Activated B cell treated with CpG ODN at 0.5 μM for 24 hours (primary cell): ENCODE measurements at regions not wholly inside any gene's neighbourhood (a gene's known extent, or its start where the extent isn't known, plus 50 kb on each side); places are given as distances from the start of the nearest gene placed in this dataset.

ENCODE experiments used
- ATAC-seq: fragments of 200-7000 bp; cut with Tn5 transposase; one replicate; pipeline ENCODE4 v1.10.0; 2021; ENCODE audit warnings: low read depth, mild to moderate bottlenecking, moderate library complexity
- CTCF ChIA-PET: fragments of 350-600 bp; sonication (Branson Sonifier 250); formaldehyde crosslinking; loops from one replicate; lab custom pipeline; 2021; ENCODE audit warnings: antibody characterized with exemption; lab: Charles Lee
- POLR2A ChIA-PET: fragments of 350-600 bp; sonication (Branson Sonifier 250); formaldehyde crosslinking; loops from one replicate; lab custom pipeline; 2021; ENCODE audit warnings: antibody characterized with exemption; lab: Charles Lee
- DNase-seq: peaks from one replicate; pipeline ENCODE4 v3.0.0; 2022
- H3K27ac Mint-ChIP-seq: one replicate; pipeline ENCODE4 v1.8.0; 2020; ENCODE audit warnings: mixed read lengths
- H3K27me3 Mint-ChIP-seq: one replicate; pipeline ENCODE4 v1.8.0; 2021; ENCODE audit warnings: mixed read lengths
- H3K36me3 Mint-ChIP-seq: one replicate; pipeline ENCODE4 v1.8.0; 2021; ENCODE audit warnings: low read depth, mixed read lengths
- H3K4me1 Mint-ChIP-seq: one replicate; pipeline ENCODE4 v1.8.0; 2021; ENCODE audit warnings: mixed read lengths
- H3K4me3 Mint-ChIP-seq: one replicate; pipeline ENCODE4 v1.8.0; 2020; ENCODE audit warnings: mild to moderate bottlenecking, mixed read lengths
- H3K9me3 Mint-ChIP-seq: one replicate; pipeline ENCODE4 v1.8.0; 2020; ENCODE audit warnings: mixed read lengths
- intact Hi-C: fragments of 100-400 bp; cut with micrococcal nuclease; formaldehyde crosslinking; loops from one replicate; pipeline ENCODE4 v1.15.1; 2024
- TF ChIP-seq, protein P1 (sequence below): fragments of 200-600 bp; IDR thresholded peaks from one replicate; pipeline ENCODE4 v1.8.0; 2022; ENCODE audit warnings: antibody characterized with exemption, mild to moderate bottlenecking

DNA sequence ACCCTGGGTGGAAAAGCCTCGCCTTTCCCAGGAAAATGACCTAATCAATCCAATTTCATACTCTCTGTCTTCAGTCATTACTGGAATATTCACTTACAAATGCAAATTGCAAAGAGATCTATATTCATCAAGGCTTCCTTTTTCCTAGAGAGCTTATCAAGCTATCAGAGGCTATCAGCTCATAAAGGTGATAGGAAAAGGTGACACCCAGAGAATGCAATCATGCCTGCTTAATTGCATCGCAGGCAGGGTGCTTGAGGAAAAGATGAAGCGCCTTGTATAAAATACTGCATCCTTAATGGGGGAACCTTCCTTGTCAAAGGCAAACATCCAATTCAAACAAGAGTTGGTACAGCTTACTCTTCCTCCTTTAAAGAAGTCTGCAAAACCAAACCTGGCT is 59.7 kb downstream of the SHANK2 start:
- ATAC-seq (no peak), DNase-seq (no peak)
- POLR2A ChIA-PET = no interaction called here
- TF ChIP-seq, protein P1, sequence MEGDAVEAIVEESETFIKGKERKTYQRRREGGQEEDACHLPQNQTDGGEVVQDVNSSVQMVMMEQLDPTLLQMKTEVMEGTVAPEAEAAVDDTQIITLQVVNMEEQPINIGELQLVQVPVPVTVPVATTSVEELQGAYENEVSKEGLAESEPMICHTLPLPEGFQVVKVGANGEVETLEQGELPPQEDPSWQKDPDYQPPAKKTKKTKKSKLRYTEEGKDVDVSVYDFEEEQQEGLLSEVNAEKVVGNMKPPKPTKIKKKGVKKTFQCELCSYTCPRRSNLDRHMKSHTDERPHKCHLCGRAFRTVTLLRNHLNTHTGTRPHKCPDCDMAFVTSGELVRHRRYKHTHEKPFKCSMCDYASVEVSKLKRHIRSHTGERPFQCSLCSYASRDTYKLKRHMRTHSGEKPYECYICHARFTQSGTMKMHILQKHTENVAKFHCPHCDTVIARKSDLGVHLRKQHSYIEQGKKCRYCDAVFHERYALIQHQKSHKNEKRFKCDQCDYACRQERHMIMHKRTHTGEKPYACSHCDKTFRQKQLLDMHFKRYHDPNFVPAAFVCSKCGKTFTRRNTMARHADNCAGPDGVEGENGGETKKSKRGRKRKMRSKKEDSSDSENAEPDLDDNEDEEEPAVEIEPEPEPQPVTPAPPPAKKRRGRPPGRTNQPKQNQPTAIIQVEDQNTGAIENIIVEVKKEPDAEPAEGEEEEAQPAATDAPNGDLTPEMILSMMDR = no peak
- Mint-ChIP-seq H3K4me1 (no peaks in the 10 kb centered on the region), H3K27ac (no peak overlapping the region), H3K36me3 (no peaks in the 10 kb centered on the region), H3K4me3 (no peak overlapping the region), H3K27me3 (peaks cover 8% of the 10 kb centered on the region), H3K9me3 (no peaks in the 10 kb centered on the region)
- intact Hi-C loops = no loop called here
- CTCF ChIA-PET = no interaction called here

GRCh38 chr11:71191201-71191600 is 61.2 kb downstream of the SHANK2 start:
- DNase-seq = no peak
- H3K4me1 Mint-ChIP-seq = no peaks in the 10 kb centered on the region
- no peak overlapping the region for H3K27ac Mint-ChIP-seq
- intact Hi-C loops = no loop called here
- ChIA-PET POLR2A (no interaction called here), CTCF (no interaction called here)
- H3K4me3 Mint-ChIP-seq = no peak overlapping the region
- TF ChIP-seq, protein P1 = no peak
- H3K9me3 Mint-ChIP-seq = no peaks in the 10 kb centered on the region
- no peaks in the 10 kb centered on the region for H3K36me3 Mint-ChIP-seq
- H3K27me3 Mint-ChIP-seq = peaks cover 8% of the 10 kb centered on the region
- ATAC-seq = no peak

- no peaks in the 10 kb centered on the region for H3K4me1 Mint-ChIP-seq
- POLR2A ChIA-PET = no interaction called here
- TF ChIP-seq, protein P1 = no peak
- ATAC-seq (no peak), DNase-seq (no peak)
- peaks cover 8% of the 10 kb centered on the region for H3K27me3 Mint-ChIP-seq
- H3K36me3 Mint-ChIP-seq = no peaks in the 10 kb centered on the region
- no peaks in the 10 kb centered on the region for H3K9me3 Mint-ChIP-seq
- intact Hi-C loops = no loop called here
- no peak overlapping the region for H3K27ac Mint-ChIP-seq
- no peak overlapping the region for H3K4me3 Mint-ChIP-seq
- CTCF ChIA-PET = no interaction called here
Measured at GRCh38 chr11:71190551-71190950, 61.8 kb downstream of the SHANK2 start.

DNA sequence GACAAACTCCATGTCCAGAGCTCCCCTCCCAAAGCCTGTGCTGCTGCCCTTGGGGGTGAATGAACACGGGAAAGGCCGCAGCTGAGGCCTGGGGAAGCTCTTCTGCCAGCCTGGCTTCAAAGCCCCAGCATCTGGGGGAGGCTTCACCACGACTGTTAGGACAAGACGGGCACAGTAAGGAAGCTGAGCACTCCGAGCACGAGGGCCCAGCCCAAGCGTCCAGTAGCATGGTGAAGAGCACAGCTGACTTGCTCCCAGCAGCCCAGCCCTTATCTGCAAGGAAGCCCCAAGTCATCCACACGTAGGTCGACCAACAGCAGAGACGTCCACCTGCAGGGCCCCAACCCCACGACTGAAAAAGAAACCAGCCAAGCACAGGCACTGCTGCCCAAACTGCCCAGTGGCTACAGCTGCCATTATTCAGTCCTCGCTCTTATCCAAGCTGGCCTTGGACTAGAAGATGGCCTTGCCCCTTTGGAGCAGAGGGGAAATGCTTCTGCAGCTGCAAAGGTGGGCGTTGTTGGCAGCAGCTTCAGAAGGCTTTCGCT is 62.5 kb downstream of the SHANK2 start:
- peaks cover 8% of the 10 kb centered on the region for H3K27me3 Mint-ChIP-seq
- H3K4me3 Mint-ChIP-seq = no peak overlapping the region
- ChIA-PET CTCF (no interaction called here), POLR2A (no interaction called here)
- no peak overlapping the region for H3K27ac Mint-ChIP-seq
- no peaks in the 10 kb centered on the region for H3K36me3 Mint-ChIP-seq
- H3K9me3 Mint-ChIP-seq = no peaks in the 10 kb centered on the region
- no peaks in the 10 kb centered on the region for H3K4me1 Mint-ChIP-seq
- ATAC-seq = no peak
- TF ChIP-seq, protein P1 = no peak
- DNase-seq = no peak
- intact Hi-C loops = no loop called here

GRCh38 chr11:71188886-71189767 is 63.2 kb downstream of the SHANK2 start:
- Mint-ChIP-seq H3K9me3 (no peaks in the 10 kb centered on the region), H3K36me3 (no peaks in the 10 kb centered on the region), H3K27me3 (peaks cover 5% of the 10 kb centered on the region), H3K27ac (no peak overlapping the region), H3K4me3 (no peak overlapping the region), H3K4me1 (no peaks in the 10 kb centered on the region)
- TF ChIP-seq, protein P1 = no peak
- intact Hi-C loops = no loop called here
- no peak for ATAC-seq
- DNase-seq = no peak
- POLR2A ChIA-PET = no interaction called here
- CTCF ChIA-PET = no interaction called here
